H1 (cell line): ENCODE measurements at regions not wholly inside any gene's neighbourhood (a gene's known extent, or its start where the extent isn't known, plus 50 kb on each side); places are given as distances from the start of the nearest gene placed in this dataset.

Experiments used
- CTCF ChIA-PET: fragments of 300-600 bp; sonication (Branson Sonifier 250); formaldehyde crosslinking; loops from one replicate; lab custom pipeline; 2021; ENCODE audit not compliant: partially characterized antibody; lab: Charles Lee
- POLR2A ChIA-PET: fragments of 300-600 bp; sonication (Branson Sonifier 250); formaldehyde crosslinking; loops from one replicate; lab custom pipeline; 2021; ENCODE audit warnings: inconsistent platforms; ENCODE audit not compliant: partially characterized antibody; lab: Charles Lee
- DNase-seq, 2 experiments: peaks; one replicate each; pipeline versions ENCODE4 v3.0.0 to v3.0.0-alpha.2; 2010 to 2022; ENCODE audit warnings: low spot score in 2 of 2, low read depth in 1 of 2, mixed read lengths in 1 of 2
- FAIRE-seq: peaks from 2 replicates; lab custom pipeline; 2011; peaks lifted over from hg19 to GRCh38; lab: Jason Lieb, UNC
- H2AFZ ChIP-seq: 2 replicates; pipeline ENCODE4 v1.8.1; 2012; ENCODE audit warnings: low read length, inconsistent platforms
- H2AK5ac ChIP-seq: 2 replicates; pipeline ENCODE4 v1.6.1; 2013; ENCODE audit warnings: low read depth, low read length
- H2BK120ac ChIP-seq: replicated peaks from 2 replicates; pipeline ENCODE3; 2013; ENCODE audit warnings: low read depth, low read length, inconsistent platforms
- H2BK12ac ChIP-seq: 2 replicates; pipeline ENCODE4 v1.6.1; 2013; ENCODE audit warnings: low read depth, low read length
- H2BK15ac ChIP-seq: 2 replicates; pipeline ENCODE4 v1.6.1; 2013; ENCODE audit warnings: low read length
- H2BK20ac ChIP-seq: 2 replicates; pipeline ENCODE4 v1.6.1; 2013; ENCODE audit warnings: low read length
- H2BK5ac ChIP-seq: 2 replicates; pipeline ENCODE4 v1.6.1; 2013; ENCODE audit warnings: low read depth, low read length
- H3K14ac ChIP-seq: 2 replicates; pipeline ENCODE4 v1.6.1; 2013; ENCODE audit warnings: inconsistent platforms; ENCODE audit not compliant: insufficient read length
- H3K18ac ChIP-seq: 2 replicates; pipeline ENCODE4 v1.6.1; 2013; ENCODE audit warnings: low read length; ENCODE audit errors: extremely low read depth
- H3K23ac ChIP-seq: 2 replicates; pipeline ENCODE4 v1.6.1; 2013; ENCODE audit warnings: inconsistent platforms; ENCODE audit not compliant: insufficient read length
- H3K23me2 ChIP-seq: 2 replicates; pipeline ENCODE4 v1.6.1; 2013; ENCODE audit warnings: low read depth, low read length
- H3K27ac ChIP-seq: 2 replicates; pipeline ENCODE4 v1.6.1; 2011; ENCODE audit warnings: low read depth, low read length, inconsistent platforms
- H3K27me3 ChIP-seq, 4 experiments: replicated peaks in 1 of 4; 1 replicate in 1 of 4; 2 replicates in 3 of 4; pipeline versions ENCODE4 v1.6.1 to v1.8.1; 2011 to 2013; ENCODE audit warnings: low read length in 3 of 4, mild to moderate bottlenecking in 3 of 4, inconsistent platforms in 2 of 4, mixed read lengths in 2 of 4, moderate library complexity in 1 of 4; ENCODE audit not compliant: control insufficient read depth in 3 of 4, insufficient read depth in 3 of 4; ENCODE audit errors: extremely low read depth in 1 of 4
- H3K36me3 ChIP-seq, 4 experiments: 2 replicates each; pipeline versions ENCODE4 v1.6.1 to v1.8.1; 2011 to 2013; ENCODE audit warnings: mild to moderate bottlenecking in 4 of 4, low read length in 3 of 4, moderate library complexity in 2 of 4, control low read depth in 1 of 4, inconsistent platforms in 1 of 4; ENCODE audit not compliant: insufficient read depth in 4 of 4, control insufficient read depth in 2 of 4
- H3K4ac ChIP-seq: replicated peaks from 2 replicates; pipeline ENCODE3; 2013; ENCODE audit warnings: low read length, low read depth, mixed read lengths, inconsistent platforms; ENCODE audit not compliant: insufficient read length
- H3K4me1 ChIP-seq, 4 experiments: replicated peaks in 1 of 4; 1 replicate in 1 of 4; 2 replicates in 3 of 4; pipeline versions ENCODE4 v1.6.1 to v1.8.1; 2011 to 2013; ENCODE audit warnings: low read length in 3 of 4, inconsistent platforms in 2 of 4, mixed read lengths in 1 of 4; ENCODE audit not compliant: insufficient read depth in 4 of 4, control insufficient read depth in 3 of 4
- H3K4me2 ChIP-seq, 2 experiments: 2 replicates each; pipeline versions ENCODE4 v1.6.1 to v1.8.1; 2011 to 2013; ENCODE audit warnings: low read depth in 2 of 2, low read length in 2 of 2, control low read depth in 1 of 2, inconsistent platforms in 1 of 2, mild to moderate bottlenecking in 1 of 2; ENCODE audit not compliant: insufficient read depth in 1 of 2
- H3K4me3 ChIP-seq, 4 experiments: fragments of 200-600, 300-600 bp in 1 of 4; sonication (generic), shearing (Covaris generic), sonication (Bioruptor Twin) in 1 of 4; 2 replicates each; pipeline versions ENCODE4 v1.5.1 to v1.8.1; 2011 to 2016; ENCODE audit warnings: low read length in 4 of 4, low read depth in 3 of 4, control low read depth in 2 of 4, inconsistent platforms in 2 of 4, mild to moderate bottlenecking in 2 of 4, mixed read lengths in 1 of 4, moderate library complexity in 1 of 4; ENCODE audit not compliant: insufficient read depth in 2 of 4; ENCODE audit errors: extremely low read depth in 1 of 4
- H3K56ac ChIP-seq: replicated peaks from 2 replicates; pipeline ENCODE3; 2013; ENCODE audit warnings: low read depth, mild to moderate bottlenecking, mixed read lengths, low read length, inconsistent platforms; ENCODE audit not compliant: insufficient read length
- H3K79me1 ChIP-seq: 2 replicates; pipeline ENCODE4 v1.6.1; 2013; ENCODE audit warnings: low read depth, low read length, control low read depth
- H3K79me2 ChIP-seq, 2 experiments: 2 replicates each; pipeline versions ENCODE4 v1.6.1 to v1.8.1; 2012 to 2013; ENCODE audit warnings: low read length in 2 of 2, mild to moderate bottlenecking in 2 of 2, inconsistent platforms in 1 of 2; ENCODE audit not compliant: insufficient read depth in 2 of 2, control insufficient read depth in 1 of 2
- H3K9ac ChIP-seq, 4 experiments: replicated peaks in 1 of 4; 1 replicate in 1 of 4; 2 replicates in 3 of 4; pipeline versions ENCODE4 v1.6.1 to v1.8.1; 2011 to 2013; ENCODE audit warnings: low read depth in 3 of 4, low read length in 3 of 4, control low read depth in 2 of 4, mild to moderate bottlenecking in 2 of 4, moderate library complexity in 2 of 4, inconsistent platforms in 1 of 4; ENCODE audit errors: extremely low read depth in 1 of 4
- H3K9me3 ChIP-seq, 2 experiments: 2 replicates each; pipeline versions ENCODE4 v1.6.1 to v1.8.1; 2012 to 2013; ENCODE audit warnings: mild to moderate bottlenecking in 2 of 2, moderate library complexity in 2 of 2, control low read depth in 1 of 2, inconsistent platforms in 1 of 2, low read depth in 1 of 2, low read length in 1 of 2, mixed read lengths in 1 of 2; ENCODE audit not compliant: insufficient read depth in 2 of 2
- H4K20me1 ChIP-seq, 2 experiments: replicated peaks in 1 of 2; 2 replicates each; pipeline versions ENCODE3 to v1.8.1; 2011 to 2013; ENCODE audit warnings: inconsistent platforms in 2 of 2, low read length in 2 of 2, mild to moderate bottlenecking in 1 of 2; ENCODE audit not compliant: insufficient read depth in 2 of 2, control insufficient read depth in 1 of 2
- H4K5ac ChIP-seq: 2 replicates; pipeline ENCODE4 v1.6.1; 2013; ENCODE audit warnings: low read length, low read depth, mixed read lengths, inconsistent platforms; ENCODE audit not compliant: insufficient read length
- H4K8ac ChIP-seq: 2 replicates; pipeline ENCODE4 v1.8.0; 2013; ENCODE audit warnings: mild to moderate bottlenecking, moderate library complexity, low read length, inconsistent platforms; ENCODE audit not compliant: insufficient read depth; ENCODE audit errors: extremely low read depth
- H4K91ac ChIP-seq: replicated peaks from 2 replicates; pipeline ENCODE3; 2013; ENCODE audit warnings: low read length, mixed read lengths, inconsistent platforms; ENCODE audit not compliant: insufficient read length
- CBX5 ChIP-seq: fragments of 300-800, 300-1000 bp; sonication (generic); IDR thresholded peaks from 2 replicates; pipeline ENCODE4 v1.7.1; 2016; ENCODE audit warnings: antibody characterized with exemption, low read length, low read depth
- CEBPB ChIP-seq: IDR thresholded peaks from 2 replicates; pipeline ENCODE4 v1.6.1; 2012; ENCODE audit warnings: low read depth, low read length
- CTBP2 ChIP-seq: IDR thresholded peaks from 2 replicates; pipeline ENCODE4 v1.7.0; 2011; ENCODE audit warnings: borderline replicate concordance, mild to moderate bottlenecking, moderate library complexity, mixed read lengths, low read length; ENCODE audit not compliant: insufficient read depth, insufficient read length
- EP300 ChIP-seq, 2 experiments: IDR thresholded peaks; 1 replicate in 1 of 2; 2 replicates in 1 of 2; pipeline ENCODE4 v1.6.1; 2011 to 2012; ENCODE audit warnings: low read depth in 2 of 2, low read length in 2 of 2, mild to moderate bottlenecking in 2 of 2, borderline replicate concordance in 1 of 2, inconsistent platforms in 1 of 2, moderate library complexity in 1 of 2
- HDAC6 ChIP-seq: IDR thresholded peaks from one replicate; pipeline ENCODE4 v1.7.1; 2012; ENCODE audit warnings: low read depth, mild to moderate bottlenecking, inconsistent platforms, low read length, moderate library complexity
- NRF1 ChIP-seq: IDR thresholded peaks from 2 replicates; pipeline ENCODE4 v1.6.1; 2011; ENCODE audit warnings: mild to moderate bottlenecking, low read depth, low read length, improper control_type of control experiment
- POLR2AphosphoS5 ChIP-seq: IDR thresholded peaks from 2 replicates; pipeline ENCODE4 v1.6.1; 2011; ENCODE audit warnings: low read depth, low read length
- RAD21 ChIP-seq, 2 experiments: IDR thresholded peaks in 1 of 2; conservative IDR thresholded peaks in 1 of 2; 2 replicates each; pipeline ENCODE4 v1.6.1; 2011; ENCODE audit warnings: low read depth in 2 of 2, low read length in 2 of 2, improper control_type of control experiment in 1 of 2, inconsistent platforms in 1 of 2, mild to moderate bottlenecking in 1 of 2, moderate library complexity in 1 of 2
- RBBP5 ChIP-seq: IDR thresholded peaks from 2 replicates; pipeline ENCODE4 v1.7.1; 2012; ENCODE audit warnings: low read depth, mild to moderate bottlenecking, inconsistent platforms, low read length, moderate library complexity, borderline replicate concordance
- RFX5 ChIP-seq: IDR thresholded peaks from 2 replicates; pipeline ENCODE4 v1.6.1; 2011; ENCODE audit warnings: low read depth, low read length, improper control_type of control experiment, borderline replicate concordance
- RXRA ChIP-seq: IDR thresholded peaks from 2 replicates; pipeline ENCODE4 v1.6.1; 2011; ENCODE audit warnings: low read depth, mild to moderate bottlenecking, low read length, moderate library complexity; ENCODE audit not compliant: insufficient read depth
- WGBS, 2 experiments: shearing (Covaris generic) in 1 of 2; methylation state at CpG; one replicate each; pipeline versions ENCODE4 v1.1.6 to v1.1.7; 2013 to 2015; ENCODE audit warnings: low lambda C conversion rate in 2 of 2, mixed read lengths in 2 of 2, inconsistent platforms in 1 of 2, low coverage in 1 of 2, missing lambda C conversion rate in 1 of 2; ENCODE audit not compliant: insufficient replicate concordance in 2 of 2, insufficient coverage in 1 of 2, insufficient read length in 1 of 2; ENCODE audit errors: extremely low coverage in 1 of 2, missing lambda C conversion rate in 1 of 2; 5-methylcytosine and 5-hydroxymethylcytosine counted together
- TF ChIP-seq, protein P1 (sequence below): IDR thresholded peaks from 2 replicates; pipeline ENCODE4 v1.6.1; 2012; ENCODE audit warnings: inconsistent platforms

DNA sequence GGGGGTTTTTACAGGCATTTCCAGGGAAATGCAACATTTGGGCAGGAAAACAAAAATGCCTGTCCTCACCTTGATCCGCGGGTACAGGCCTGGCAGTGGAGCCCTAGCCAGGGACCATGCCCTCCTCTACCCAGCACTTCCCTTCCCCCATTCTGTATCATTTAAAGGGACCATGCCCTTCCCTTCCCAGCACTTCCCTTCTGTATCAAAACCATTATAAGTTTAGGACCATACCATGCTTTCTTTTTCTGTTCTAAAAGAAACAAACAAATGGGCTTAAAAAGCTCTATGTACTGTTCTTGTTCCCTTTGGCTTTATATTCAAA lies 166.9 kb upstream of the ZNF608 start:
- WGBS, 2 experiments: 100% methylated on average over 1 of the region's 2 CpGs; no CpG with 5 or more reads in 1 of the 2 experiments
- TF ChIP-seq RFX5 (no peak), RXRA (no peak), CEBPB (no peak), RAD21 (IDR thresholded peaks at IDR 0.05 in 1 of 2, conservative IDR thresholded peaks at IDR 0.05 in 1 of 2; ENCODE audit: low read depth in 2 of 2, low read length in 2 of 2) (no peak), RBBP5 (no peak), POLR2AphosphoS5 (no peak), CTBP2 (no peak), NRF1 (no peak), EP300 (IDR thresholded peaks at IDR 0.05; ENCODE audit: borderline replicate concordance in 1 of 2, low read depth in 2 of 2, low read length in 2 of 2) (no peak), HDAC6 (no peak), CBX5 (no peak)
- TF ChIP-seq, protein P1, sequence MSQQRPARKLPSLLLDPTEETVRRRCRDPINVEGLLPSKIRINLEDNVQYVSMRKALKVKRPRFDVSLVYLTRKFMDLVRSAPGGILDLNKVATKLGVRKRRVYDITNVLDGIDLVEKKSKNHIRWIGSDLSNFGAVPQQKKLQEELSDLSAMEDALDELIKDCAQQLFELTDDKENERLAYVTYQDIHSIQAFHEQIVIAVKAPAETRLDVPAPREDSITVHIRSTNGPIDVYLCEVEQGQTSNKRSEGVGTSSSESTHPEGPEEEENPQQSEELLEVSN: no peak
- FAIRE-seq (no peak), DNase-seq (no peak)
- H3K23me2 ChIP-seq: no peaks in the 10 kb centered on the region
- no peak overlapping the region; the same call in 1 of the 2 replicates for H4K8ac ChIP-seq
- H2AK5ac ChIP-seq: no peak overlapping the region
- no peak overlapping the region for H2BK15ac ChIP-seq
- no peak overlapping the region for H4K5ac ChIP-seq
- H3K79me1 ChIP-seq: no peaks in the 10 kb centered on the region
- CTCF ChIA-PET: interaction anchor here (0.6 kb wide), 1 partner anchor 20 kb away, joined by 3 read pairs; no protein-coding TSS in a partner anchor
- H3K4me1 ChIP-seq: no peaks in the 10 kb centered on the region; a peak in 1 of 7 replicates
- H3K18ac ChIP-seq: 0 out of 2 replicates have a peak overlapping the region, but pooled peaks have one; percentile 51
- no peak overlapping the region for H3K23ac ChIP-seq
- H2BK12ac ChIP-seq: 0 out of 2 replicates have a peak overlapping the region, but pooled peaks have one; percentile 35
- H3K27ac ChIP-seq: no peak overlapping the region
- no peak overlapping the region for H2BK120ac ChIP-seq
- H3K56ac ChIP-seq: no peak overlapping the region
- H3K79me2 ChIP-seq: no peaks in the 10 kb centered on the region
- no peak overlapping the region for H2AFZ ChIP-seq
- H3K27me3 ChIP-seq: peaks cover 0 to 3% (median 1%) of the 10 kb centered on the region in 4 experiments; a peak in 1 of 7 replicates
- no peak overlapping the region for H4K91ac ChIP-seq
- no peaks in the 10 kb centered on the region for H3K36me3 ChIP-seq
- H3K9me3 ChIP-seq: no peaks in the 10 kb centered on the region
- H3K9ac ChIP-seq: no peak overlapping the region
- H3K14ac ChIP-seq: no peak overlapping the region
- no peak overlapping the region for H2BK20ac ChIP-seq
- POLR2A ChIA-PET: no interaction called here
- no peaks in the 10 kb centered on the region for H4K20me1 ChIP-seq
- no peak overlapping the region for H2BK5ac ChIP-seq
- H3K4me2 ChIP-seq: no peak overlapping the region
- no peak overlapping the region for H3K4ac ChIP-seq
- no peak overlapping the region for H3K4me3 ChIP-seq
